ENCODE measurements at regions not wholly inside any gene's neighbourhood (a gene's known extent, or its start where the extent isn't known, plus 50 kb on each side); places are given as distances from the start of the nearest gene placed in this dataset.

DNA sequence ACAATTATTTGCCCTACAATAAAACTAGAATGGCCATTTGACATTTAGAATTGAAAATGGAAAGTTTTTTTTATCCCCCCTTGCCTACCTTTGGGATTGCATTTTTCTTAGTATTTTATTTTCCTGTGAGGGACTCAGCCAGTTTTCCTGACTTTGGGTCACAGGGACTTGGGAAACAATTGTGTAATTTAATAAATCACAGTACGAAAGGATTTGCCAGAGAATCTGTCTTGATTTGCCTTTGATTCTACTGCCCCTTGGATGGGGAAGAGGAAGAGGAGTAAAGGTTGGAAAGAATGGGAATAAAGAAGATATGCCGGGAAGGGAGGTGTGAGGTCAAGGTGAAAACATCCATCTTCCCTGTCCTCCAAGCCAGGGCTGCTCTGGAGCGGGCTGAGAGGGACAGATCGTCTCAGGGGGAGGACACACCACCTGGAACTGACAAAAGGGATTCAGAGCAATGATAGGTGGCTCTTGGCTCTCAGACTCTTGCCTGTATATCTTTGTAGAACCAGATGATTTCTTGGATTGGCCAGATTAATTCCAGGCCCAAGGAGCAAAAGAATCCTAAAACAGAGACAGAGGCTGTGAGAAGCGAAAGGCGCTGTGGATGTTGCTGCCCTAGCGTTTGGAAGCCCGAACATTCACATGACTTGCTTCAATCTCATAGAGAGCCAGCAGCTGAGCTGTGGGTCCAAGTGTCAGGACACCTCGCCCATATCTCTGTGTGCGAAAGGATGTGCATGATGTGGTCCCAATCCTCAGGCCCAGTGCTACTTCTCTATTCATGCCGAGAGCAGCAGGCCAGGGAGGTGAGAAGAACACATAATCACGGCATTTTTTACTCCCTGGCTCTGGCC is 50.3 kb upstream of the ZEB1 start:
- H3K27ac ChIP-seq (ENCODE audit: low read depth, low read length, severe bottlenecking), result no peak overlapping the region
- WGBS, 2 experiments (ENCODE audit: insufficient coverage in 2 of 2), result 92 to 93% methylated on average over 8 to 10 of the region's 12 CpGs
- H3K9me3 ChIP-seq (ENCODE audit: control insufficient read depth, low read length), result peaks cover 8% of the 10 kb centered on the region
- H3K4me3 ChIP-seq (ENCODE audit: extremely low read depth, insufficient read depth, low read length, poor library complexity, severe bottlenecking), result no peak overlapping the region
- no peaks in the 10 kb centered on the region for H3K4me1 ChIP-seq (ENCODE audit: control insufficient read depth, insufficient read depth, low read length, poor library complexity, severe bottlenecking)
- no peaks in the 10 kb centered on the region for H3K36me3 ChIP-seq (ENCODE audit: control insufficient read depth, insufficient read depth, low read length)

All from mesodermal cell (in vitro differentiated cells).